Endothelial cell (in vitro differentiated cells): ENCODE measurements at regions not wholly inside any gene's neighbourhood (a gene's known extent, or its start where the extent isn't known, plus 50 kb on each side); places are given as distances from the start of the nearest gene placed in this dataset.

Experiments used
- DNase-seq: peaks from one replicate; pipeline ENCODE4 v3.0.0; 2021; ENCODE audit warnings: low spot score
- H3K27ac Mint-ChIP-seq: one replicate; pipeline ENCODE4 v1.8.0; 2021; ENCODE audit warnings: mixed read lengths, inconsistent platforms; ENCODE audit not compliant: unreplicated experiment
- H3K27me3 Mint-ChIP-seq: one replicate; pipeline ENCODE4 v1.8.0; 2021; ENCODE audit warnings: mild to moderate bottlenecking, moderate library complexity, mixed read lengths, inconsistent platforms; ENCODE audit not compliant: unreplicated experiment
- H3K36me3 Mint-ChIP-seq: one replicate; pipeline ENCODE4 v1.8.0; 2021; ENCODE audit warnings: mild to moderate bottlenecking, low read depth, mixed read lengths, inconsistent platforms; ENCODE audit not compliant: unreplicated experiment
- H3K4me1 Mint-ChIP-seq: one replicate; pipeline ENCODE4 v1.8.0; 2021; ENCODE audit warnings: mild to moderate bottlenecking, mixed read lengths, inconsistent platforms; ENCODE audit not compliant: unreplicated experiment
- H3K4me3 Mint-ChIP-seq: one replicate; pipeline ENCODE4 v1.8.0; 2021; ENCODE audit warnings: mild to moderate bottlenecking, mixed read lengths, inconsistent platforms; ENCODE audit not compliant: unreplicated experiment
- H3K9me3 Mint-ChIP-seq: one replicate; pipeline ENCODE4 v1.8.0; 2021; ENCODE audit warnings: mixed read lengths, inconsistent platforms; ENCODE audit not compliant: unreplicated experiment
- TF ChIP-seq, protein P1 (sequence below): fragments of 200-600 bp; sonication (generic); IDR thresholded peaks from one replicate; pipeline ENCODE4 v1.5.0; 2021; ENCODE audit warnings: antibody characterized with exemption; ENCODE audit not compliant: unreplicated experiment

DNA sequence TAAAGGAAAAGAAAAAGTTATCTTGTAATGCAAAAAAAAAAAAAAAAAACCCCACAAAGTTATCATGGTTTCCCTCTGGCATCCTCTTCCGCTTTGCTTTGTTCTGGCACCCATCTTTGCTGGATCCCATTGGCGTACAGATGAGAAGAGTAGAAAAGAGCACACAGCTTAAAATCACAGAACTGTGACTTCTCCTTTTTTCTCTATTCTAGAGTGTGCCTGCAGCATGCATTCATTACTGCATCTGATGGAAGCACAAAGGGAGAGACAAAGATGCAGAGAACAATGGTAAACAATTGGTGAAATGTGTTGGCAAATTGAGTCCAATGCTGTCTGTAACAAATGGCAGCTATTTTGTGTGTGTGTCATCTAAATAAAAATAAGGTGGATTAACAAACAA is 440.8 kb upstream of the PIK3R1 start:
- H3K4me3 Mint-ChIP-seq: no peak overlapping the region
- no peak for DNase-seq
- TF ChIP-seq, protein P1, sequence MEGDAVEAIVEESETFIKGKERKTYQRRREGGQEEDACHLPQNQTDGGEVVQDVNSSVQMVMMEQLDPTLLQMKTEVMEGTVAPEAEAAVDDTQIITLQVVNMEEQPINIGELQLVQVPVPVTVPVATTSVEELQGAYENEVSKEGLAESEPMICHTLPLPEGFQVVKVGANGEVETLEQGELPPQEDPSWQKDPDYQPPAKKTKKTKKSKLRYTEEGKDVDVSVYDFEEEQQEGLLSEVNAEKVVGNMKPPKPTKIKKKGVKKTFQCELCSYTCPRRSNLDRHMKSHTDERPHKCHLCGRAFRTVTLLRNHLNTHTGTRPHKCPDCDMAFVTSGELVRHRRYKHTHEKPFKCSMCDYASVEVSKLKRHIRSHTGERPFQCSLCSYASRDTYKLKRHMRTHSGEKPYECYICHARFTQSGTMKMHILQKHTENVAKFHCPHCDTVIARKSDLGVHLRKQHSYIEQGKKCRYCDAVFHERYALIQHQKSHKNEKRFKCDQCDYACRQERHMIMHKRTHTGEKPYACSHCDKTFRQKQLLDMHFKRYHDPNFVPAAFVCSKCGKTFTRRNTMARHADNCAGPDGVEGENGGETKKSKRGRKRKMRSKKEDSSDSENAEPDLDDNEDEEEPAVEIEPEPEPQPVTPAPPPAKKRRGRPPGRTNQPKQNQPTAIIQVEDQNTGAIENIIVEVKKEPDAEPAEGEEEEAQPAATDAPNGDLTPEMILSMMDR: no peak
- no peak overlapping the region for H3K27ac Mint-ChIP-seq
- no peaks in the 10 kb centered on the region for H3K9me3 Mint-ChIP-seq
- no peaks in the 10 kb centered on the region for H3K27me3 Mint-ChIP-seq
- peaks cover 6% of the 10 kb centered on the region for H3K4me1 Mint-ChIP-seq
- H3K36me3 Mint-ChIP-seq: no peaks in the 10 kb centered on the region

DNA sequence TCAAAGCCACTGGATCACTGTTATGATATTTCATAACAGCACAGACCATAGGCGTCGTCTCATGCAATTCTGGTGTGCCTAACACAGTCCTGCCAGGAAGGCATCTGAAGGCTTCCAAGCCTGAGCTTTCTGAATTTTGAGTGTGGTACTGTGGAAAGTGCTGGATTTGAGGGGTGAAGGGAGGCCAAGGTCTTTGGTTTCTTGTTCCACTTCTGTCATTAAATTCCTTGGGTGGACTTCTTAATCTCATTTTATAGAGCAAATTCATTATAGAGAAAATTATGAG is 441.3 kb upstream of the PIK3R1 start:
- Mint-ChIP-seq H3K27ac (no peak overlapping the region), H3K27me3 (no peaks in the 10 kb centered on the region), H3K36me3 (no peaks in the 10 kb centered on the region), H3K9me3 (no peaks in the 10 kb centered on the region), H3K4me1 (peaks cover 6% of the 10 kb centered on the region), H3K4me3 (no peak overlapping the region)
- DNase-seq: no peak
- TF ChIP-seq, protein P1: no peak

DNA sequence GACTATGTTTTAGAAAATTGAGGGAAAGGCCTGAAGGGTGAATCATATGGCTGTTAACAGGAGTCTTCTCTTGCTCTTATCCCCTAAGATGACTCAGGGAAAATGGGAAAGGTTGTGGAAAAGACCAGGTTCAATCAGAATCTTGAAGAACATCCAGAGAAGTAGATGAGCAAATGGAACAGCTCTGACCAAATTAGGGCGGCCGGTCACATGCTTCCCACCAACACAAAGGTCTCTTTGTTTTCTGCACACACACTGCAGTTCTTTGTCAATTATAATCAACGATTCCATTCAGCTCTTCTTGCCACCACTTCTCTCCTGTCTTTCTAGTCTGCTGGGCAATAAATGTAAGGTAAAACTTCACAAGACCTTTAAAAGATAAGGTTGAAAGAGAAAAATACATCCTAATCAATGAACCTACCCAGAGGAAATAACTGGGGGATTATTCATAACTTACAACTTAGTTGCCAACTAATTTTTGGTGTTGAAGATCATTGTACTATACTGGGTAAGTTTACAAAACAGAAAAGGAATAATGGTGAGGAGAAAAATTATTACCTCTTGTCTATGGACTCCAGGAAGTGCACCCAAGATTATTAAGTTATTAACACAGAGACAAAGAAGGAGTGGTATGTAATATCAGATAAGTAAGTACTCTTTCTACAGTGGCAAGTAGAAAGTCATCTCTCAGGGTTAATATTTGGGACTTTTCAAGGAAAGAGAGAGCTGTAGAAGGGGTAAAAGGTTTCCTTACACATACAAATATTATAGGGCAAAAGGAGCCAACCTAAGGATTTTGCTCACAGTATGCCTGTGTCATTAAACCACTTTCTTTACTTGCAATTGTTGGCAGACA is 441.9 kb upstream of the PIK3R1 start:
- H3K36me3 Mint-ChIP-seq: no peaks in the 10 kb centered on the region
- H3K9me3 Mint-ChIP-seq: no peaks in the 10 kb centered on the region
- TF ChIP-seq, protein P1: no peak
- H3K4me3 Mint-ChIP-seq: no peak overlapping the region
- no peak for DNase-seq
- no peaks in the 10 kb centered on the region for H3K27me3 Mint-ChIP-seq
- peaks cover 6% of the 10 kb centered on the region for H3K4me1 Mint-ChIP-seq
- H3K27ac Mint-ChIP-seq: no peak overlapping the region

- no peak for DNase-seq
- no peak overlapping the region for H3K27ac Mint-ChIP-seq
- peaks cover 6% of the 10 kb centered on the region for H3K4me1 Mint-ChIP-seq
- no peaks in the 10 kb centered on the region for H3K27me3 Mint-ChIP-seq
- H3K4me3 Mint-ChIP-seq: no peak overlapping the region
- H3K36me3 Mint-ChIP-seq: no peaks in the 10 kb centered on the region
- TF ChIP-seq, protein P1: no peak
- no peaks in the 10 kb centered on the region for H3K9me3 Mint-ChIP-seq
These were observed 443.8 kb upstream of the PIK3R1 start for GRCh38 chr5:67771791-67772190.

GRCh38 chr5:67771221-67771620 is 444.3 kb upstream of the PIK3R1 start:
- Mint-ChIP-seq H3K9me3 (no peaks in the 10 kb centered on the region), H3K4me1 (peaks cover 6% of the 10 kb centered on the region), H3K36me3 (no peaks in the 10 kb centered on the region), H3K4me3 (no peak overlapping the region), H3K27me3 (no peaks in the 10 kb centered on the region), H3K27ac (no peak overlapping the region)
- TF ChIP-seq, protein P1: no peak
- DNase-seq: no peak
